ENCODE measurements at regions not wholly inside any gene's neighbourhood (a gene's known extent, or its start where the extent isn't known, plus 50 kb on each side); places are given as distances from the start of the nearest gene placed in this dataset.

DNA sequence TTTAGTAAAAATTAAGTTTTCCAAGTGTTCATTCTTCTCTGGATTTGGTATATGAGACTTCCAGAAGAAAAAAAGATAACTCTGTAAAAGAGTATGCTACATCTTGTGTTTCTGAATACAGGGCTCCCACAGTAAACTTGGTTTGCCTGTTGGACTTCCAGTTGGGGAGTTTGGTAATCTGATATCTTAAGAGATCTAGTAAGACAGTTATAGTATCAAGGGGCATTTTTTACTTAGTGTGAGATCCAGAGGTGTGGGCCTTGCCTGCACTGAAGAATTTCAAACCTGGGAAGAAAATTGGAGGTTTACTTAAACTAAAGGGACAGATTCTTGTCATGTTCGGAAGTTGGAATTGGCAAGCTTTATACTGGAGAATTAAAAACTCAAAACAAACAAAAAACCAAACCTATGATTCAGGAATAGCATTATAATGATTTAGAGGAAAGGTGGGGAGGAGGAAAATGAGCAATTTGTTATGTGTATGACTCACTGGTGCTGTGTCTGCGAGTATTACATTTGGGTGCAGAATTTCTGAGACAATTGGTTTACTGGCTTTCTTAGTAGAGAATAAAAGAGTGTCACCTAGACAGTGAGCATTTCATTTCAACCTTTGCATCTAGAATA lies 58.9 kb upstream of the ULK4 start:
- Mint-ChIP-seq H3K27me3 (no peaks in the 10 kb centered on the region), H3K4me3 (no peak overlapping the region), H3K4me1 (peaks cover 93% of the 10 kb centered on the region), H3K27ac (peak overlapping the region; percentile 50), H3K9me3 (ENCODE audit: insufficient read depth) (no peaks in the 10 kb centered on the region)
- Histone ChIP-seq H3K36me3 (replicated peaks in 1 of 2; ENCODE audit: control extremely low read depth in 1 of 2, control insufficient read depth in 1 of 2, extremely low read depth in 1 of 2, insufficient read depth in 2 of 2, low read length in 1 of 2) (no peaks in the 10 kb centered on the region), H3K4me3 (ENCODE audit: control extremely low read depth in 1 of 5, extremely low read depth in 1 of 5, insufficient read depth in 1 of 5, low read depth in 2 of 5, low read length in 4 of 5) (no peak overlapping the region), H3K9ac (ENCODE audit: low read length) (no peak overlapping the region), H3K4me2 (replicated peaks; ENCODE audit: low read depth, low read length, poor library complexity, severe bottlenecking) (no peak overlapping the region), H3K79me2 (ENCODE audit: control insufficient read depth, insufficient read depth, low read length) (peaks cover 100% of the 10 kb centered on the region), H2AFZ (ENCODE audit: insufficient read depth, low read depth, low read length, poor library complexity, severe bottlenecking) (no peak overlapping the region), H3K4me1 (ENCODE audit: control insufficient read depth in 2 of 2, insufficient read depth in 2 of 2, low read length in 2 of 2) (peaks cover 79 to 84% of the 10 kb centered on the region in 2 donors), H4K20me1 (ENCODE audit: control insufficient read depth, insufficient read depth, low read length, poor library complexity, severe bottlenecking) (peaks cover 95% of the 10 kb centered on the region), H3K9me3 (ENCODE audit: control extremely low read depth in 1 of 3, control insufficient read depth in 2 of 3, insufficient read depth in 1 of 3, low read length in 2 of 3) (no peaks in the 10 kb centered on the region), H3K27me3 (replicated peaks in 1 of 4; ENCODE audit: control extremely low read depth in 1 of 4, control insufficient read depth in 3 of 4, insufficient read depth in 4 of 4, low read length in 3 of 4) (no peaks in the 10 kb centered on the region), H3K27ac (ENCODE audit: low read length in 2 of 2) (peak overlapping the region in 1 of 2 donors; percentile 16)
- intact Hi-C loops (cut with micrococcal nuclease) = no loop called here
- WGBS (ENCODE audit: insufficient coverage) = 86% methylated on average over 1 of the region's 2 CpGs
- DNase-seq (no peak), ATAC-seq (ENCODE audit: low read depth) (no peak)
- ChIA-PET POLR2A (interaction anchor here (0.6 kb wide), 2 partner anchors 34 to 58 kb away, joined by 3 to 6 read pairs; no protein-coding TSS in a partner anchor), CTCF (interaction anchor here (0.6 to 1.8 kb wide), 3 partner anchors 24 to 79 kb away, joined by 4 to 14 read pairs (median 5); no protein-coding TSS in a partner anchor)
- TF ChIP-seq EZH2 (IDR thresholded peaks at IDR 0.05; ENCODE audit: borderline replicate concordance, insufficient read depth, low read depth, low read length, poor library complexity, severe bottlenecking) = no peak
- TF ChIP-seq, protein P1, sequence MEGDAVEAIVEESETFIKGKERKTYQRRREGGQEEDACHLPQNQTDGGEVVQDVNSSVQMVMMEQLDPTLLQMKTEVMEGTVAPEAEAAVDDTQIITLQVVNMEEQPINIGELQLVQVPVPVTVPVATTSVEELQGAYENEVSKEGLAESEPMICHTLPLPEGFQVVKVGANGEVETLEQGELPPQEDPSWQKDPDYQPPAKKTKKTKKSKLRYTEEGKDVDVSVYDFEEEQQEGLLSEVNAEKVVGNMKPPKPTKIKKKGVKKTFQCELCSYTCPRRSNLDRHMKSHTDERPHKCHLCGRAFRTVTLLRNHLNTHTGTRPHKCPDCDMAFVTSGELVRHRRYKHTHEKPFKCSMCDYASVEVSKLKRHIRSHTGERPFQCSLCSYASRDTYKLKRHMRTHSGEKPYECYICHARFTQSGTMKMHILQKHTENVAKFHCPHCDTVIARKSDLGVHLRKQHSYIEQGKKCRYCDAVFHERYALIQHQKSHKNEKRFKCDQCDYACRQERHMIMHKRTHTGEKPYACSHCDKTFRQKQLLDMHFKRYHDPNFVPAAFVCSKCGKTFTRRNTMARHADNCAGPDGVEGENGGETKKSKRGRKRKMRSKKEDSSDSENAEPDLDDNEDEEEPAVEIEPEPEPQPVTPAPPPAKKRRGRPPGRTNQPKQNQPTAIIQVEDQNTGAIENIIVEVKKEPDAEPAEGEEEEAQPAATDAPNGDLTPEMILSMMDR (IDR thresholded peaks at IDR 0.05) = no peak

- Histone ChIP-seq H3K36me3 (replicated peaks in 1 of 2; ENCODE audit: control extremely low read depth in 1 of 2, control insufficient read depth in 1 of 2, extremely low read depth in 1 of 2, insufficient read depth in 2 of 2, low read length in 1 of 2) (no peaks in the 10 kb centered on the region), H3K79me2 (ENCODE audit: control insufficient read depth, insufficient read depth, low read length) (peaks cover 100% of the 10 kb centered on the region), H3K4me2 (replicated peaks; ENCODE audit: low read depth, low read length, poor library complexity, severe bottlenecking) (peak overlapping the region; percentile 5), H4K20me1 (ENCODE audit: control insufficient read depth, insufficient read depth, low read length, poor library complexity, severe bottlenecking) (peaks cover 97% of the 10 kb centered on the region), H3K9ac (ENCODE audit: low read length) (no peak overlapping the region), H3K4me1 (ENCODE audit: control insufficient read depth in 2 of 2, insufficient read depth in 2 of 2, low read length in 2 of 2) (peaks cover 79 to 84% of the 10 kb centered on the region in 2 donors), H2AFZ (ENCODE audit: insufficient read depth, low read depth, low read length, poor library complexity, severe bottlenecking) (no peak overlapping the region), H3K4me3 (ENCODE audit: control extremely low read depth in 1 of 5, extremely low read depth in 1 of 5, insufficient read depth in 1 of 5, low read depth in 2 of 5, low read length in 4 of 5) (no peak overlapping the region), H3K9me3 (ENCODE audit: control extremely low read depth in 1 of 3, control insufficient read depth in 2 of 3, insufficient read depth in 1 of 3, low read length in 2 of 3) (no peaks in the 10 kb centered on the region), H3K27me3 (replicated peaks in 1 of 4; ENCODE audit: control extremely low read depth in 1 of 4, control insufficient read depth in 3 of 4, insufficient read depth in 4 of 4, low read length in 3 of 4) (no peaks in the 10 kb centered on the region), H3K27ac (ENCODE audit: low read length in 2 of 2) (no peak overlapping the region)
- ChIA-PET CTCF (interaction anchor here (1.8 kb wide), 1 partner anchor 80 kb away, joined by 14 read pairs; no protein-coding TSS in a partner anchor), POLR2A (no interaction called here)
- no peak overlapping the region for H3K4me3 Mint-ChIP-seq
- DNase-seq = no peak
- peaks cover 92% of the 10 kb centered on the region for H3K4me1 Mint-ChIP-seq
- intact Hi-C loops (cut with micrococcal nuclease) = no loop called here
- no peaks in the 10 kb centered on the region for H3K27me3 Mint-ChIP-seq
- ATAC-seq (ENCODE audit: low read depth) = no peak
- H3K9me3 Mint-ChIP-seq (ENCODE audit: insufficient read depth) = no peaks in the 10 kb centered on the region
- H3K27ac Mint-ChIP-seq = no peak overlapping the region
- TF ChIP-seq, protein P1 (IDR thresholded peaks at IDR 0.05) = no peak
- TF ChIP-seq EZH2 (IDR thresholded peaks at IDR 0.05; ENCODE audit: borderline replicate concordance, insufficient read depth, low read depth, low read length, poor library complexity, severe bottlenecking) = no peak
- WGBS (ENCODE audit: insufficient coverage) = 100% methylated on average over 2 of the region's 5 CpGs
Measured at GRCh38 chr3:42019953-42020260, 58.0 kb upstream of the ULK4 start.
